Ishikawa (cell line): ENCODE measurements at regions not wholly inside any gene's neighbourhood (a gene's known extent, or its start where the extent isn't known, plus 50 kb on each side); places are given as distances from the start of the nearest gene placed in this dataset.

ENCODE experiments used
- EP300 ChIP-seq: IDR thresholded peaks from 2 replicates; pipeline ENCODE4 v1.6.1; 2012; ENCODE audit warnings: borderline replicate concordance
- NFIC ChIP-seq: IDR thresholded peaks from 2 replicates; pipeline ENCODE4 v1.6.1; 2012
- RAD21 ChIP-seq: IDR thresholded peaks from 2 replicates; pipeline ENCODE4 v1.6.1; 2012; ENCODE audit warnings: low read depth
- TAF1 ChIP-seq: IDR thresholded peaks from 2 replicates; pipeline ENCODE4 v1.6.1; 2012; ENCODE audit warnings: low read depth, mild to moderate bottlenecking
- TCF12 ChIP-seq: IDR thresholded peaks from 2 replicates; pipeline ENCODE4 v1.6.1; 2012; ENCODE audit warnings: low read depth
- YY1 ChIP-seq: IDR thresholded peaks from 2 replicates; pipeline ENCODE4 v1.6.1; 2012; ENCODE audit warnings: low read depth
- TF ChIP-seq, protein P1 (sequence below): IDR thresholded peaks from 2 replicates; pipeline ENCODE4 v1.6.1; 2012
- TF ChIP-seq, protein P2 (sequence below): IDR thresholded peaks from 2 replicates; pipeline ENCODE4 v1.6.1; 2012; ENCODE audit warnings: low read depth, mild to moderate bottlenecking
- TF ChIP-seq, protein P3 (sequence below): IDR thresholded peaks from 2 replicates; pipeline ENCODE4 v1.6.1; 2012

DNA sequence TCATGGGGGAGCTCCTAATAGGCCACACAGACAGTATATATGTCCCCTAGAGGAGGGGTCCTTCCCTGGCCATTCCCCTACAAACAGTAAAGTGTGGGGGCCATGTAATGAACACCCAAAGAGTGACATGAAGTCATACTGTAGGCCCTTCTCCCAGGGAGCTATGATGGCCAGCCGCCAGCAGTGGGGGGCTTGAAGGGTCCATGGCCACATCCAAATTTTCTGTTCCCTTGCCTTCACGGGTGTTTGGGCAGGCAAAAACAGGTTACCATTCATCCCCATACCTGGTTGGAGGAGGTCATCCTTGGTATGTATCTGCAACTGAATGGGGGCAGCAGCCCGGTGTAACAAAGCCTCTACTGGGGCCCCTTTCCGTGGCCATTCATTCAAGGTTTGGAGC is 2118.0 kb downstream of the LRRC4C start:
- TF ChIP-seq, protein P1, sequence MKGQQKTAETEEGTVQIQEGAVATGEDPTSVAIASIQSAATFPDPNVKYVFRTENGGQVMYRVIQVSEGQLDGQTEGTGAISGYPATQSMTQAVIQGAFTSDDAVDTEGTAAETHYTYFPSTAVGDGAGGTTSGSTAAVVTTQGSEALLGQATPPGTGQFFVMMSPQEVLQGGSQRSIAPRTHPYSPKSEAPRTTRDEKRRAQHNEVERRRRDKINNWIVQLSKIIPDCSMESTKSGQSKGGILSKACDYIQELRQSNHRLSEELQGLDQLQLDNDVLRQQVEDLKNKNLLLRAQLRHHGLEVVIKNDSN = no peak
- TF ChIP-seq NFIC (no peak), TAF1 (no peak), TCF12 (no peak), RAD21 (no peak), EP300 (no peak), YY1 (no peak)
- TF ChIP-seq, protein P2, sequence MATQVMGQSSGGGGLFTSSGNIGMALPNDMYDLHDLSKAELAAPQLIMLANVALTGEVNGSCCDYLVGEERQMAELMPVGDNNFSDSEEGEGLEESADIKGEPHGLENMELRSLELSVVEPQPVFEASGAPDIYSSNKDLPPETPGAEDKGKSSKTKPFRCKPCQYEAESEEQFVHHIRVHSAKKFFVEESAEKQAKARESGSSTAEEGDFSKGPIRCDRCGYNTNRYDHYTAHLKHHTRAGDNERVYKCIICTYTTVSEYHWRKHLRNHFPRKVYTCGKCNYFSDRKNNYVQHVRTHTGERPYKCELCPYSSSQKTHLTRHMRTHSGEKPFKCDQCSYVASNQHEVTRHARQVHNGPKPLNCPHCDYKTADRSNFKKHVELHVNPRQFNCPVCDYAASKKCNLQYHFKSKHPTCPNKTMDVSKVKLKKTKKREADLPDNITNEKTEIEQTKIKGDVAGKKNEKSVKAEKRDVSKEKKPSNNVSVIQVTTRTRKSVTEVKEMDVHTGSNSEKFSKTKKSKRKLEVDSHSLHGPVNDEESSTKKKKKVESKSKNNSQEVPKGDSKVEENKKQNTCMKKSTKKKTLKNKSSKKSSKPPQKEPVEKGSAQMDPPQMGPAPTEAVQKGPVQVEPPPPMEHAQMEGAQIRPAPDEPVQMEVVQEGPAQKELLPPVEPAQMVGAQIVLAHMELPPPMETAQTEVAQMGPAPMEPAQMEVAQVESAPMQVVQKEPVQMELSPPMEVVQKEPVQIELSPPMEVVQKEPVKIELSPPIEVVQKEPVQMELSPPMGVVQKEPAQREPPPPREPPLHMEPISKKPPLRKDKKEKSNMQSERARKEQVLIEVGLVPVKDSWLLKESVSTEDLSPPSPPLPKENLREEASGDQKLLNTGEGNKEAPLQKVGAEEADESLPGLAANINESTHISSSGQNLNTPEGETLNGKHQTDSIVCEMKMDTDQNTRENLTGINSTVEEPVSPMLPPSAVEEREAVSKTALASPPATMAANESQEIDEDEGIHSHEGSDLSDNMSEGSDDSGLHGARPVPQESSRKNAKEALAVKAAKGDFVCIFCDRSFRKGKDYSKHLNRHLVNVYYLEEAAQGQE = no peak
- TF ChIP-seq, protein P3, sequence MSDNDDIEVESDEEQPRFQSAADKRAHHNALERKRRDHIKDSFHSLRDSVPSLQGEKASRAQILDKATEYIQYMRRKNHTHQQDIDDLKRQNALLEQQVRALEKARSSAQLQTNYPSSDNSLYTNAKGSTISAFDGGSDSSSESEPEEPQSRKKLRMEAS = no peak
